ENCODE measurements at regions not wholly inside any gene's neighbourhood (a gene's known extent, or its start where the extent isn't known, plus 50 kb on each side); places are given as distances from the start of the nearest gene placed in this dataset.

DNA sequence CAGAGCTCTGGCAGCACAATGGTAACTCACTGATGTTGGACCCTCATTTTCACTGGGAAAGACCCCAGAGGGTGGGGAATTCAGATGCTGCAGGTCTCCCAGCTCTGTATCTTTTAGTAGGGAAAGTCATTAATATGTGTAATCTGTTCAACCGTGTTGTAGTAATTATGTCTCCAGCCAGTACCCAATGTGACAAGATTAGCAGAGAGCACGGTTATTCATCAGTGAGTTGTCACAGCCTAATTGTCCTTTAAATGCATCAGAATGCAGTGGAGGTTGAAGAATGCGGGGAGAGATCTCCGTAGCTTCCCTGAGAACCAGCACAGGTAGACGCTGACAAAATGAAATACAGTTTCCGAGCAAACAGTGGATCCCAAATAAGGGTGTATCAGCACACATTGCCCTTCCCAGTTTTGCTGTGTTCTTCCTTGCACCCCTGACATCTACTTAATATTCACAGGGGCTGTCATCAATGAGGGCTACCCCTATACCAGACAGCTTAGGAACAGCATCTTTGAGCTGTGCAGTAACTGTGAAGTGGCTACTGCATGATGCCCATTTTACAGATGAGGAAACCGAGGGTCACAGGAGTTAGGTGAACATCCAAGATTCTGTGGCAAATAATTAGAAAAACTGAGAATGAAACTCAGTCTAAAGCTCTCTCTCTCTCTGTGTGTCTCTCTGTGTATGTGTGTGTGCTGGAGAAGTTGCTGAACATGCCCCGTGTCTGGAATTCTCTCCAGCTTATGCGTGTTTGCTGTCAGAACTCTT is 430.4 kb upstream of the HS6ST1 start:
- in situ Hi-C loops (cut with HindIII; ENCODE audit: low pct_ligation_motif_present, low sequenced_read_pairs) = loop anchor here (25.0 kb wide), 1 partner anchor 437 kb away; the partner anchor contains the start of gene HS6ST1
- Histone ChIP-seq H3K4me3 (ENCODE audit: low read depth, low read length) (no peak overlapping the region), H3K27me3 (replicated peaks) (no peaks in the 10 kb centered on the region), H3K36me3 (replicated peaks) (no peaks in the 10 kb centered on the region), H3K27ac (no peak overlapping the region)
- DNase-seq = no peak
- no peak for TF ChIP-seq CTCF (IDR thresholded peaks at IDR 0.05; ENCODE audit: low read depth, low read length, missing control alignments)

DNA sequence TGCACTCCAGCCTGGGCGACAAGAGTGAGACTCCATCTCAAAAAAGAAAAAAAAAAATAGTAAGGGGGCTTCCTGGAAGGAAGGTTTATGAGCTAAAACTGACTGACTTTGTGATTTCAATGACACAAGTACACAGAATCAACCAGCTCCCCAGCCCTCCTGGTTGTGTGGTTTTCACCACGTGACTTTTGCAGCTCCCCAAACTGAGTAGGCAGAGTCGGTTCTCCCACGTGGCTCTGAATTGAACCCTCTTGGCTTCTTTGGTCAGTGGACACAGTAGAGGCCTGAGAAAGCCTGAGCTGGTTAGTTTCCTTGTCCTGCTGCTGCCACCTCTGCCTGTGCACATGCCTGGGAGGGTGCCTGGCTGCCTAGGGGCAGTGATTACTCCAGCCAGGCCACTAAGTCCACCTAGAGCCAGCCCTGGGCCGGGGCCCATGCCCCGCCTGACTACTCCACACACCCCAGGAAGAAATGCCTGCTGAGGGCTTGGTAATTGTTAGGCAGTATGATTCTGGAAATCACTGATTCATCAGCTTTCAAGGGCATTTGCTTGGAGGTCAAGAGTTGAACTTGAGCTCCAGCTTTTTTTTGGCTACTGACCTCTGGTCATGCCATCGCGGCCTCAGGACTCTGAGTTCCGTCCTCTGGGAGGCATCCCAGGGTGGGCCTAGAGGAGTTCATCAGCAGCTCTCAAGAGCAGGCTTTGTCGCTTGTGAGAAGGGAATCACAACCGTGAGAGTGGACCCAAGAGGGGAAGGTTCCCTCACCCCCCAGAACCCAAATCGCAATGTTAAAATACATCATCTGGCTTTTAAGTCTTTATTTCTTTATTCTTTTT is 431.9 kb upstream of the HS6ST1 start:
- no peaks in the 10 kb centered on the region for H3K36me3 ChIP-seq (replicated peaks)
- no peaks in the 10 kb centered on the region for H3K27me3 ChIP-seq (replicated peaks)
- no peak for DNase-seq
- H3K4me3 ChIP-seq (ENCODE audit: low read depth, low read length) = no peak overlapping the region
- in situ Hi-C loops (cut with HindIII; ENCODE audit: low pct_ligation_motif_present, low sequenced_read_pairs) = no loop called here
- H3K27ac ChIP-seq = no peak overlapping the region
- TF ChIP-seq CTCF (IDR thresholded peaks at IDR 0.05; ENCODE audit: low read depth, low read length, missing control alignments) = no peak

DNA sequence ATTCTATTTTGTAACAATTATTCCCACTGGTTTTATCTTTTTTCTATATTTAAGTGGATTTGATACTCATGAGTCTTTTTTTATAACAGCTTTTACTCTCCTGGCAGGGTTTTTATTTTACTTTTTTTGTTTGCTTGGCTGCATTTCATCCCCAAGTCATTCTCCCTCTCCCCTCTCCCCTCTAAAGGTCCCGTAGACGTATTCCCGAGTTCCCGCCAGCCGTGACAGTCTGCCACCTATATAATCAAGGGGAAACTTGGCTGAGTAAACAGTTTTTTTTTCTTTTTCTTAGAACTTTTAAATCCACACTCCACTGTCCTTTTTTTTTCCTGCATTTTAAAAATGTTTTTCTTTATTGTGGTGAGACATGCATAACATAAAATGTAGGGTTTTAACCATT is 433.1 kb upstream of the HS6ST1 start:
- TF ChIP-seq CTCF (IDR thresholded peaks at IDR 0.05; ENCODE audit: low read depth, low read length, missing control alignments) = no peak
- in situ Hi-C loops (cut with HindIII; ENCODE audit: low pct_ligation_motif_present, low sequenced_read_pairs) = no loop called here
- H3K4me3 ChIP-seq (ENCODE audit: low read depth, low read length) = no peak overlapping the region

DNA sequence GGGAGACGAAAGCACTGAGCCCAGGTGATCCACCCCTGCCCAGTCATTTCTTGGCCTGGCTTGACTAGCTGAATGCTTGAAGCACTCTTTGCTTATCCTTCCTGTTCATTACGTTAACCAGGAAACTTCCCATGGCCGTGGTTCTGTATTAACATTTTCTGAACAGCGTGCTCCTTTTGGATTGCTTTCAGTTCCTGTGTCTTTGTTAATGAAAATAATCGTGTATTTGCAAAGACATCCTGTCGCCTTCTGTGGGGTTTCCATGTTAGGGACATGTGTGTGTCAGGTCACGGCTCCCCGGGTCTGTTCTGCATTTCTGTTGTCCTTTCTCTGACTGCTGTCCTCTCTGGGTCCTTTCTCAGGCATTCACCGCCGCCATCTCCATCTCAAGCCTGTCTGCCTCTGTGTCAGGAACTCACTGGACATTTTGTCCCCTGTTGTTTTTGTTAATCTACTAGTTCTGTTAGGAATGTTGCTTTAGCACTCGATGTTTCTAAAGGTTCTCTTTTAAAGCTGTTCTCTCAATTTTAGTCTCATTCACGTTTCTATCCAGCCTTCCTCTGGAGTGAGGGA is 434.1 kb upstream of the HS6ST1 start:
- TF ChIP-seq CTCF (IDR thresholded peaks at IDR 0.05; ENCODE audit: low read depth, low read length, missing control alignments) = no peak
- Histone ChIP-seq H3K27ac (no peak overlapping the region), H3K36me3 (replicated peaks) (no peaks in the 10 kb centered on the region), H3K4me3 (ENCODE audit: low read depth, low read length) (no peak overlapping the region), H3K27me3 (replicated peaks) (no peaks in the 10 kb centered on the region)
- in situ Hi-C loops (cut with HindIII; ENCODE audit: low pct_ligation_motif_present, low sequenced_read_pairs) = no loop called here
- no peak for DNase-seq

More for the DNA sequence above, 433.1 kb upstream of the HS6ST1 start:
- Histone ChIP-seq H3K27me3 (replicated peaks) (no peaks in the 10 kb centered on the region), H3K36me3 (replicated peaks) (no peaks in the 10 kb centered on the region), H3K27ac (no peak overlapping the region)
- DNase-seq = no peak

- Histone ChIP-seq H3K36me3 (replicated peaks) (no peaks in the 10 kb centered on the region), H3K27me3 (replicated peaks) (no peaks in the 10 kb centered on the region), H3K4me3 (ENCODE audit: low read depth, low read length) (no peak overlapping the region), H3K27ac (no peak overlapping the region)
- DNase-seq = no peak
- in situ Hi-C loops (cut with HindIII; ENCODE audit: low pct_ligation_motif_present, low sequenced_read_pairs) = no loop called here
- TF ChIP-seq CTCF (IDR thresholded peaks at IDR 0.05; ENCODE audit: low read depth, low read length, missing control alignments) = no peak
These were observed 434.7 kb upstream of the HS6ST1 start for GRCh38 chr2:128753321-128753720.

Data from brain microvascular endothelial cell (primary cell).